WTC11 (cell line): ENCODE measurements at regions not wholly inside any gene's neighbourhood (a gene's known extent, or its start where the extent isn't known, plus 50 kb on each side); places are given as distances from the start of the nearest gene placed in this dataset.

Source experiments
- ATAC-seq: fragments of 200-7000 bp; cut with Tn5 transposase; 2 replicates; pipeline ENCODE4 v1.10.0; 2021; ENCODE audit warnings: mild to moderate bottlenecking, moderate library complexity
- CTCF ChIA-PET: fragments of 300-600 bp; sonication (Branson Sonifier 250); formaldehyde crosslinking; loops from one replicate; lab custom pipeline; 2021; ENCODE audit warnings: antibody characterized with exemption; lab: Charles Lee
- POLR2A ChIA-PET: fragments of 350-600 bp; sonication (Branson Sonifier 250); formaldehyde crosslinking; loops from one replicate; lab custom pipeline; 2021; ENCODE audit warnings: antibody characterized with exemption; lab: Charles Lee
- DNase-seq: peaks from one replicate; pipeline ENCODE4 v3.0.0; 2021; ENCODE audit warnings: low spot score
- H3K27ac Mint-ChIP-seq: 2 replicates; pipeline ENCODE4 v1.8.0; 2021; ENCODE audit warnings: mixed read lengths
- H3K27me3 Mint-ChIP-seq: 2 replicates; pipeline ENCODE4 v1.8.0; 2021; ENCODE audit warnings: low read depth, mild to moderate bottlenecking, moderate library complexity, mixed read lengths
- H3K36me3 Mint-ChIP-seq: 2 replicates; pipeline ENCODE4 v1.8.0; 2021; ENCODE audit warnings: mixed read lengths
- H3K4me1 Mint-ChIP-seq: 2 replicates; pipeline ENCODE4 v1.8.0; 2022; ENCODE audit warnings: mixed read lengths
- H3K4me3 Mint-ChIP-seq: 2 replicates; pipeline ENCODE4 v1.8.0; 2021; ENCODE audit warnings: mild to moderate bottlenecking, moderate library complexity, mixed read lengths
- H3K9me3 Mint-ChIP-seq: 2 replicates; pipeline ENCODE4 v1.8.0; 2021; ENCODE audit warnings: mixed read lengths
- CBFB ChIP-seq: sonication (generic); formaldehyde crosslinking; IDR thresholded peaks from 2 replicates; pipeline ENCODE4 v1.8.1; 2022; ENCODE audit warnings: mild to moderate bottlenecking, low read depth, missing genetic modification reagents
- CREM ChIP-seq: sonication (generic); formaldehyde crosslinking; IDR thresholded peaks from 2 replicates; pipeline ENCODE4 v1.8.1; 2022; ENCODE audit warnings: mild to moderate bottlenecking, missing genetic modification reagents, moderate library complexity
- ELF4 ChIP-seq: sonication (generic); formaldehyde crosslinking; IDR thresholded peaks from 2 replicates; pipeline ENCODE4 v1.8.1; 2022; ENCODE audit warnings: low read depth, mild to moderate bottlenecking, moderate library complexity, missing genetic modification reagents
- FOXP1 ChIP-seq: sonication (generic); formaldehyde crosslinking; IDR thresholded peaks from 2 replicates; pipeline ENCODE4 v1.8.0; 2022; ENCODE audit warnings: missing genetic modification reagents, mild to moderate bottlenecking, moderate library complexity, borderline replicate concordance
- NFE2L1 ChIP-seq: sonication (generic); formaldehyde crosslinking; IDR thresholded peaks from 2 replicates; pipeline ENCODE4 v1.8.1; 2023; ENCODE audit warnings: missing genetic modification reagents
- NR1H2 ChIP-seq: sonication (generic); formaldehyde crosslinking; IDR thresholded peaks from 2 replicates; pipeline ENCODE4 v1.9.0; 2021; ENCODE audit warnings: mild to moderate bottlenecking, moderate library complexity, missing genetic modification reagents
- NR2C2 ChIP-seq: sonication (generic); formaldehyde crosslinking; IDR thresholded peaks from 2 replicates; pipeline ENCODE4 v1.8.0; 2022; ENCODE audit warnings: mild to moderate bottlenecking, missing genetic modification reagents
- TCF7 ChIP-seq: sonication (generic); formaldehyde crosslinking; IDR thresholded peaks from 2 replicates; pipeline ENCODE4 v1.8.0; 2022; ENCODE audit warnings: mild to moderate bottlenecking, low read depth, missing genetic modification reagents, moderate library complexity
- ZNF138 ChIP-seq: sonication (generic); formaldehyde crosslinking; conservative IDR thresholded peaks from 2 replicates; pipeline ENCODE4 v1.8.1; 2022; ENCODE audit warnings: mild to moderate bottlenecking, moderate library complexity, missing genetic modification reagents
- ZNF232 ChIP-seq: sonication (generic); formaldehyde crosslinking; IDR thresholded peaks from 2 replicates; pipeline ENCODE4 v1.8.0; 2022; ENCODE audit warnings: mild to moderate bottlenecking, missing genetic modification reagents
- TF ChIP-seq, protein P1 (sequence below): sonication (generic); formaldehyde crosslinking; IDR thresholded peaks from 2 replicates; pipeline ENCODE4 v1.8.1; 2023; ENCODE audit warnings: mild to moderate bottlenecking, missing genetic modification reagents, moderate library complexity
- TF ChIP-seq, protein P2 (sequence below): sonication (generic); formaldehyde crosslinking; IDR thresholded peaks from 2 replicates; pipeline ENCODE4 v1.8.1; 2023; ENCODE audit warnings: mild to moderate bottlenecking, missing genetic modification reagents, borderline replicate concordance
- TF ChIP-seq, protein P3 (sequence below): sonication (generic); formaldehyde crosslinking; IDR thresholded peaks from 2 replicates; pipeline ENCODE4 v1.8.1; 2023; ENCODE audit warnings: mild to moderate bottlenecking, missing genetic modification reagents, moderate library complexity
- TF ChIP-seq, protein P4 (sequence below): sonication (generic); formaldehyde crosslinking; IDR thresholded peaks from 2 replicates; pipeline ENCODE4 v1.8.1; 2023; ENCODE audit warnings: mild to moderate bottlenecking, missing genetic modification reagents
- TF ChIP-seq, protein P5 (sequence below): sonication (generic); formaldehyde crosslinking; IDR thresholded peaks from 2 replicates; pipeline ENCODE4 v1.8.1; 2022; ENCODE audit warnings: mild to moderate bottlenecking, moderate library complexity, missing genetic modification reagents
- TF ChIP-seq, protein P6 (sequence below): fragments of 250-450 bp; sonication (Bioruptor Pico); IDR thresholded peaks from 2 replicates; pipeline ENCODE4 v1.9.0; 2021; ENCODE audit warnings: moderate library complexity, mild to moderate bottlenecking, inconsistent platforms, borderline replicate concordance
- TF ChIP-seq, protein P7 (sequence below): sonication (generic); formaldehyde crosslinking; IDR thresholded peaks from 2 replicates; pipeline ENCODE4 v1.8.0; 2023; ENCODE audit warnings: missing genetic modification reagents, mild to moderate bottlenecking, borderline replicate concordance

DNA sequence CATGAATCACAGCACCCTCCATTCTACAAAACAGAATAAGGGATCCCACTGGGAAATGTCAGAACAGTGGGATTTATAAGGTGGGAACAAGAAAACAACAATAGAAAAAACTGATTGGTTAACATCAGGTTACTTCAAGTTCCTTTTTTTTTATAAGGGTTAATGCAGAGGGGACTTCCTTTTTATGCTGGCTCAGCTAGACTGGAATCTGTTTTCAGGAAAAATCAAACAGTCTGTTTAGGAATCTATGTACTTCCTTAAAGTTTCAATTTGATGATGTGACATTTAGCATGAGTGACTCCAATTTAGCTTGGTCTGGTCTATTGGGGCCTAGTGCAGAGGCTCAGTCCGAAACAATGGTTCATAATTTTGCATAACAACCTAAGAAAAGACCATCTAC, 192.9 kb downstream of the ADGRA3 start (continued):
- TF ChIP-seq ELF4 (CRISPR knock-in tag), result no peak
- no peak for TF ChIP-seq FOXP1 (CRISPR knock-in tag)
- no peak for TF ChIP-seq NFE2L1
- TF ChIP-seq, all 79 proteins: peak for 0

DNA sequence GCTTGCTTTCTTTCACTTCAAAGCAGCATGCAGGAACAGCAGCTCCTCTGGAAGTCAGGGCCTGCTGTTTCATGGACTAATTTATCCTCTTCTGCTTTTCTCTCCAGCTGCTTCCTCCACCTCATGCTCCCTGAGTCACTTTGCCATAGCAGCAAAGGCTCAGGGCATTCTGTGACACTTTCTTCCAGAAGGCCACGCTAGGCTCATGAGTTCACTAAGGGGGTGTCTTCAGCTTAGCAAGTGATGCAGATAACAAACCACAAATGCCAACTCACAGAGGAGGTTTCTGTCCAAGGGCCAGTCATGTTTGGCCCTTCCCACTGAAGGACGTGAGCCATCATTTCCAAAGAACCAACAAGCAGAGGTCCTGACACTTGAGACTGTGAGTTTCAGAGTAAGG, 200.2 kb downstream of the ADGRA3 start:
- no peak overlapping the region for H3K4me3 Mint-ChIP-seq
- H3K27ac Mint-ChIP-seq, result no peak overlapping the region
- no peaks in the 10 kb centered on the region for H3K9me3 Mint-ChIP-seq

DNA sequence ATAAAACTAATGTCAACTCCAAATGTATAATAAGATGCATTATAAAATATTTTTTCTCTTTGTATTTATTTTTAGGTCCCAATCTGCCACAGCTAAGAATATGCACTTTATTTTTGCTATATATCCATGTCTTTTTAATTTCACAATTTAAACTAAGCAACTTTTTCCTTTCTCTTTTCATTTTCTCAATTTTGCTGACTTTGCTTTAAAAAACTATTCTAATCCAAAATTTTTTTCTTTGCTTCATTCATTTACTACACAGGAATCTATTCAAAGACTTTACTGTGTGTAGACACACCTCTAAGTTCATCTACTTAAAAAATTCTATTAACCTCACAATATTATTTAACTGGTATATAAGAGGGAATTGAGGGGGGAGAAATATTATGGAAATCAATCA, 201.9 kb downstream of the ADGRA3 start:
- Mint-ChIP-seq H3K4me1 (peaks cover 3% of the 10 kb centered on the region; the same call in 1 of the 2 replicates), H3K36me3 (no peaks in the 10 kb centered on the region), H3K27ac (no peak overlapping the region), H3K9me3 (no peaks in the 10 kb centered on the region), H3K27me3 (no peaks in the 10 kb centered on the region), H3K4me3 (no peak overlapping the region)
- ChIA-PET POLR2A (no interaction called here), CTCF (no interaction called here)
- DNase-seq (no peak), ATAC-seq (no peak)
- TF ChIP-seq NR2C2 (CRISPR knock-in tag), result no peak
- TF ChIP-seq, protein P1, sequence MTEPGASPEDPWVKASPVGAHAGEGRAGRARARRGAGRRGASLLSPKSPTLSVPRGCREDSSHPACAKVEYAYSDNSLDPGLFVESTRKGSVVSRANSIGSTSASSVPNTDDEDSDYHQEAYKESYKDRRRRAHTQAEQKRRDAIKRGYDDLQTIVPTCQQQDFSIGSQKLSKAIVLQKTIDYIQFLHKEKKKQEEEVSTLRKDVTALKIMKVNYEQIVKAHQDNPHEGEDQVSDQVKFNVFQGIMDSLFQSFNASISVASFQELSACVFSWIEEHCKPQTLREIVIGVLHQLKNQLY (CRISPR knock-in tag), result no peak
- TF ChIP-seq, protein P2, sequence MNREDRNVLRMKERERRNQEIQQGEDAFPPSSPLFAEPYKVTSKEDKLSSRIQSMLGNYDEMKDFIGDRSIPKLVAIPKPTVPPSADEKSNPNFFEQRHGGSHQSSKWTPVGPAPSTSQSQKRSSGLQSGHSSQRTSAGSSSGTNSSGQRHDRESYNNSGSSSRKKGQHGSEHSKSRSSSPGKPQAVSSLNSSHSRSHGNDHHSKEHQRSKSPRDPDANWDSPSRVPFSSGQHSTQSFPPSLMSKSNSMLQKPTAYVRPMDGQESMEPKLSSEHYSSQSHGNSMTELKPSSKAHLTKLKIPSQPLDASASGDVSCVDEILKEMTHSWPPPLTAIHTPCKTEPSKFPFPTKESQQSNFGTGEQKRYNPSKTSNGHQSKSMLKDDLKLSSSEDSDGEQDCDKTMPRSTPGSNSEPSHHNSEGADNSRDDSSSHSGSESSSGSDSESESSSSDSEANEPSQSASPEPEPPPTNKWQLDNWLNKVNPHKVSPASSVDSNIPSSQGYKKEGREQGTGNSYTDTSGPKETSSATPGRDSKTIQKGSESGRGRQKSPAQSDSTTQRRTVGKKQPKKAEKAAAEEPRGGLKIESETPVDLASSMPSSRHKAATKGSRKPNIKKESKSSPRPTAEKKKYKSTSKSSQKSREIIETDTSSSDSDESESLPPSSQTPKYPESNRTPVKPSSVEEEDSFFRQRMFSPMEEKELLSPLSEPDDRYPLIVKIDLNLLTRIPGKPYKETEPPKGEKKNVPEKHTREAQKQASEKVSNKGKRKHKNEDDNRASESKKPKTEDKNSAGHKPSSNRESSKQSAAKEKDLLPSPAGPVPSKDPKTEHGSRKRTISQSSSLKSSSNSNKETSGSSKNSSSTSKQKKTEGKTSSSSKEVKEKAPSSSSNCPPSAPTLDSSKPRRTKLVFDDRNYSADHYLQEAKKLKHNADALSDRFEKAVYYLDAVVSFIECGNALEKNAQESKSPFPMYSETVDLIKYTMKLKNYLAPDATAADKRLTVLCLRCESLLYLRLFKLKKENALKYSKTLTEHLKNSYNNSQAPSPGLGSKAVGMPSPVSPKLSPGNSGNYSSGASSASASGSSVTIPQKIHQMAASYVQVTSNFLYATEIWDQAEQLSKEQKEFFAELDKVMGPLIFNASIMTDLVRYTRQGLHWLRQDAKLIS (CRISPR knock-in tag), result no peak
- TF ChIP-seq NR1H2, result no peak
- TF ChIP-seq NFE2L1, result no peak
- TF ChIP-seq, protein P3, sequence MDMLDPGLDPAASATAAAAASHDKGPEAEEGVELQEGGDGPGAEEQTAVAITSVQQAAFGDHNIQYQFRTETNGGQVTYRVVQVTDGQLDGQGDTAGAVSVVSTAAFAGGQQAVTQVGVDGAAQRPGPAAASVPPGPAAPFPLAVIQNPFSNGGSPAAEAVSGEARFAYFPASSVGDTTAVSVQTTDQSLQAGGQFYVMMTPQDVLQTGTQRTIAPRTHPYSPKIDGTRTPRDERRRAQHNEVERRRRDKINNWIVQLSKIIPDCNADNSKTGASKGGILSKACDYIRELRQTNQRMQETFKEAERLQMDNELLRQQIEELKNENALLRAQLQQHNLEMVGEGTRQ (CRISPR knock-in tag), result no peak
- TF ChIP-seq, protein P4, sequence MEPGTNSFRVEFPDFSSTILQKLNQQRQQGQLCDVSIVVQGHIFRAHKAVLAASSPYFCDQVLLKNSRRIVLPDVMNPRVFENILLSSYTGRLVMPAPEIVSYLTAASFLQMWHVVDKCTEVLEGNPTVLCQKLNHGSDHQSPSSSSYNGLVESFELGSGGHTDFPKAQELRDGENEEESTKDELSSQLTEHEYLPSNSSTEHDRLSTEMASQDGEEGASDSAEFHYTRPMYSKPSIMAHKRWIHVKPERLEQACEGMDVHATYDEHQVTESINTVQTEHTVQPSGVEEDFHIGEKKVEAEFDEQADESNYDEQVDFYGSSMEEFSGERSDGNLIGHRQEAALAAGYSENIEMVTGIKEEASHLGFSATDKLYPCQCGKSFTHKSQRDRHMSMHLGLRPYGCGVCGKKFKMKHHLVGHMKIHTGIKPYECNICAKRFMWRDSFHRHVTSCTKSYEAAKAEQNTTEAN (CRISPR knock-in tag), result no peak
- no peak for TF ChIP-seq FOXP1 (CRISPR knock-in tag)
- no peak for TF ChIP-seq CBFB (CRISPR knock-in tag)

More for the DNA sequence above, 200.2 kb downstream of the ADGRA3 start:
- no peak for ATAC-seq
- no peaks in the 10 kb centered on the region for H3K36me3 Mint-ChIP-seq
- POLR2A ChIA-PET, result no interaction called here
- TF ChIP-seq, protein P5, sequence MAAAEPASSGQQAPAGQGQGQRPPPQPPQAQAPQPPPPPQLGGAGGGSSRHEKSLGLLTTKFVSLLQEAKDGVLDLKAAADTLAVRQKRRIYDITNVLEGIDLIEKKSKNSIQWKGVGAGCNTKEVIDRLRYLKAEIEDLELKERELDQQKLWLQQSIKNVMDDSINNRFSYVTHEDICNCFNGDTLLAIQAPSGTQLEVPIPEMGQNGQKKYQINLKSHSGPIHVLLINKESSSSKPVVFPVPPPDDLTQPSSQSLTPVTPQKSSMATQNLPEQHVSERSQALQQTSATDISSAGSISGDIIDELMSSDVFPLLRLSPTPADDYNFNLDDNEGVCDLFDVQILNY, result no peak
- TF ChIP-seq ZNF138 (CRISPR knock-in tag) (no peak), CBFB (CRISPR knock-in tag) (no peak), TCF7 (CRISPR knock-in tag) (no peak), CREM (CRISPR knock-in tag) (no peak), ZNF232 (CRISPR knock-in tag) (no peak)
- TF ChIP-seq, protein P6, sequence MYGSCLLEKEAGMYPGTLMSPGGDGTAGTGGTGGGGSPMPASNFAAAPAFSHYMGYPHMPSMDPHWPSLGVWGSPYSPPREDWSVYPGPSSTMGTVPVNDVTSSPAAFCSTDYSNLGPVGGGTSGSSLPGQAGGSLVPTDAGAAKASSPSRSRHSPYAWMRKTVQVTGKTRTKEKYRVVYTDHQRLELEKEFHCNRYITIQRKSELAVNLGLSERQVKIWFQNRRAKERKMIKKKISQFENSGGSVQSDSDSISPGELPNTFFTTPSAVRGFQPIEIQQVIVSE, result no peak
- TF ChIP-seq, protein P7, sequence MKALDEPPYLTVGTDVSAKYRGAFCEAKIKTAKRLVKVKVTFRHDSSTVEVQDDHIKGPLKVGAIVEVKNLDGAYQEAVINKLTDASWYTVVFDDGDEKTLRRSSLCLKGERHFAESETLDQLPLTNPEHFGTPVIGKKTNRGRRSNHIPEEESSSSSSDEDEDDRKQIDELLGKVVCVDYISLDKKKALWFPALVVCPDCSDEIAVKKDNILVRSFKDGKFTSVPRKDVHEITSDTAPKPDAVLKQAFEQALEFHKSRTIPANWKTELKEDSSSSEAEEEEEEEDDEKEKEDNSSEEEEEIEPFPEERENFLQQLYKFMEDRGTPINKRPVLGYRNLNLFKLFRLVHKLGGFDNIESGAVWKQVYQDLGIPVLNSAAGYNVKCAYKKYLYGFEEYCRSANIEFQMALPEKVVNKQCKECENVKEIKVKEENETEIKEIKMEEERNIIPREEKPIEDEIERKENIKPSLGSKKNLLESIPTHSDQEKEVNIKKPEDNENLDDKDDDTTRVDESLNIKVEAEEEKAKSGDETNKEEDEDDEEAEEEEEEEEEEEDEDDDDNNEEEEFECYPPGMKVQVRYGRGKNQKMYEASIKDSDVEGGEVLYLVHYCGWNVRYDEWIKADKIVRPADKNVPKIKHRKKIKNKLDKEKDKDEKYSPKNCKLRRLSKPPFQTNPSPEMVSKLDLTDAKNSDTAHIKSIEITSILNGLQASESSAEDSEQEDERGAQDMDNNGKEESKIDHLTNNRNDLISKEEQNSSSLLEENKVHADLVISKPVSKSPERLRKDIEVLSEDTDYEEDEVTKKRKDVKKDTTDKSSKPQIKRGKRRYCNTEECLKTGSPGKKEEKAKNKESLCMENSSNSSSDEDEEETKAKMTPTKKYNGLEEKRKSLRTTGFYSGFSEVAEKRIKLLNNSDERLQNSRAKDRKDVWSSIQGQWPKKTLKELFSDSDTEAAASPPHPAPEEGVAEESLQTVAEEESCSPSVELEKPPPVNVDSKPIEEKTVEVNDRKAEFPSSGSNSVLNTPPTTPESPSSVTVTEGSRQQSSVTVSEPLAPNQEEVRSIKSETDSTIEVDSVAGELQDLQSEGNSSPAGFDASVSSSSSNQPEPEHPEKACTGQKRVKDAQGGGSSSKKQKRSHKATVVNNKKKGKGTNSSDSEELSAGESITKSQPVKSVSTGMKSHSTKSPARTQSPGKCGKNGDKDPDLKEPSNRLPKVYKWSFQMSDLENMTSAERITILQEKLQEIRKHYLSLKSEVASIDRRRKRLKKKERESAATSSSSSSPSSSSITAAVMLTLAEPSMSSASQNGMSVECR (CRISPR knock-in tag), result no peak
- TF ChIP-seq, all 79 proteins: peak for 0
- no peak for DNase-seq
- Mint-ChIP-seq H3K4me1 (peaks cover 3% of the 10 kb centered on the region; the same call in 1 of the 2 replicates), H3K27me3 (no peaks in the 10 kb centered on the region)
- CTCF ChIA-PET, result interaction anchor here (1.2 kb wide), 1 partner anchor 78 kb away, joined by 4 read pairs; no protein-coding TSS in a partner anchor
